ENCODE measurements at regions not wholly inside any gene's neighbourhood (a gene's known extent, or its start where the extent isn't known, plus 50 kb on each side); places are given as distances from the start of the nearest gene placed in this dataset.

GRCh38 chr15:66924889-66925288 is 140.5 kb upstream of the SMAD3 start:
- no peaks in the 10 kb centered on the region for H3K27me3 ChIP-seq (ENCODE audit: insufficient read depth, low read depth)
- H2AFZ ChIP-seq (ENCODE audit: low read depth), result no peak overlapping the region
- no peak overlapping the region for H3K4me2 ChIP-seq
- H4K20me1 ChIP-seq (ENCODE audit: insufficient read depth), result no peaks in the 10 kb centered on the region
- no peaks in the 10 kb centered on the region for H3K79me2 ChIP-seq (ENCODE audit: insufficient read depth, low read depth)
- TF ChIP-seq CTCF (conservative IDR thresholded peaks at IDR 0.05; ENCODE audit: low read depth, low read length), result no peak
- no peak overlapping the region for H3K9ac ChIP-seq
- no peaks in the 10 kb centered on the region for H3K4me1 ChIP-seq (ENCODE audit: low read depth, poor library complexity, severe bottlenecking)
- H3K36me3 ChIP-seq (ENCODE audit: insufficient read depth), result no peaks in the 10 kb centered on the region
- no peak overlapping the region for H3K4me3 ChIP-seq (IDR thresholded peaks at IDR 0.05; ENCODE audit: insufficient read depth, low read depth, low read length)
- no peak overlapping the region for H3K27ac ChIP-seq

DNA sequence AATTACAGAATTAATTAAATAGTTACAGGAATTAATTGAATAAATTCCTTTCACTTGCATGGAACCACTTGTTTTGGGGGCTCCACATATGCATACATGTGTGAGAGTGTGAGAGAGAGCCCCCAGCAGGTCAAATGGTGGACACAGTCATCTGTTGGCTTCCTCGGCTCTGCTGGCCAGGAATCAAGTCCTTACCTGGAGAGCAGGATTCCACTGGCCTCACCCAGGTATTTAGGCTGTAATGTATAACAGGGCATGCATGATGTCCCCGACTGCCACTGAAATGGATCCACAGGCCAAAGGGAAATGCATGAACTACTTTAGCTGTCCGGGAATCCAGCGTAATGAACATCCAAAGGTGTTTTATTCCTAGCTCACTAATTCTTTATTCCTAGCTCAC is 139.7 kb upstream of the SMAD3 start:
- Histone ChIP-seq H3K27ac (no peak overlapping the region), H3K36me3 (ENCODE audit: insufficient read depth) (no peaks in the 10 kb centered on the region), H3K4me2 (no peak overlapping the region), H4K20me1 (ENCODE audit: insufficient read depth) (no peaks in the 10 kb centered on the region), H3K4me3 (IDR thresholded peaks at IDR 0.05; ENCODE audit: insufficient read depth, low read depth, low read length) (no peak overlapping the region), H2AFZ (ENCODE audit: low read depth) (no peak overlapping the region), H3K27me3 (ENCODE audit: insufficient read depth, low read depth) (no peaks in the 10 kb centered on the region), H3K9ac (no peak overlapping the region), H3K79me2 (ENCODE audit: insufficient read depth, low read depth) (no peaks in the 10 kb centered on the region), H3K4me1 (ENCODE audit: low read depth, poor library complexity, severe bottlenecking) (no peaks in the 10 kb centered on the region)
- TF ChIP-seq CTCF (conservative IDR thresholded peaks at IDR 0.05; ENCODE audit: low read depth, low read length), result no peak

DNA sequence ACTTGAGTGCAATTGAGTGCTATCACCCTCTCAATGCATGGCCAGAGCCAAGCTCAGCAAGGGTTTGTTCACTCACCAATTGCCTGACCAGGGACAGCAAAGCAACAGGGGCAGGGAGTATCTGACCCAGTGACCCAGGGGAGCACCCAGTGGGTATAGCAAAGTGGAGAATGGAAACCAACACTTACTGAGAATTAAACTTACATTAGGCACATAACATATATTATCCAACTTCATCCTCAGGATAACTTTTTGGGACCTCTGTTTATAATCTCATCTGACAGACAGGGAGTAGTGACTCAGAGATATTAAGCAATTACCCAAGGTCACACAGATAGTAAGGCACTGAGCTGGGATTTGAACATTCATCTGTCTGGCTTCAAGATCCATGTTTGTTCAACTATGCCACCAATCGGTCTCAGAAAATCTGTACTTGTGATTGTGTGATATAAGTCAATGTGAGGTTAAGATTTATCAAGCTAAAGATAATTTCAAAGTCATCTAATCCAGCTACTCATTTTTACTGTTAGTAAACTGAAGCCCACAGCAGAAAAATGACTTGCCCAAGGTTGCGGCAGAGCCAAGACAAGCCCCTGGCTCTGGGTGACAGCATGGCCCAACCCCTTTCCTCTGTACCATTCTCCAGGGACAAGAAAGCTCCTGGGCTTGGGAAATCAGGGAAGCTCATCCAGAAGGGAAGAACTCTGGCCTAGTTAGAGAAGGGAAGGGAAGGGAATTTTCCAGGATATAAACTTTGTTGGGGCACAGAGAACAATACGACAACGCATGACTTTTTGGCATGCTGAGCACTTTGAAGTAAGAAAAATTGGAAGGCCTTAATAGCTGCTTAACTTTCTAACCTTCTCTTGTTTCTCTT is 138.0 kb upstream of the SMAD3 start:
- Histone ChIP-seq H3K79me2 (ENCODE audit: insufficient read depth, low read depth) (no peaks in the 10 kb centered on the region), H3K4me2 (no peak overlapping the region), H2AFZ (ENCODE audit: low read depth) (no peak overlapping the region), H3K4me3 (IDR thresholded peaks at IDR 0.05; ENCODE audit: insufficient read depth, low read depth, low read length) (no peak overlapping the region), H3K9ac (no peak overlapping the region), H4K20me1 (ENCODE audit: insufficient read depth) (no peaks in the 10 kb centered on the region), H3K27ac (no peak overlapping the region), H3K27me3 (ENCODE audit: insufficient read depth, low read depth) (no peaks in the 10 kb centered on the region), H3K36me3 (ENCODE audit: insufficient read depth) (no peaks in the 10 kb centered on the region), H3K4me1 (ENCODE audit: low read depth, poor library complexity, severe bottlenecking) (no peaks in the 10 kb centered on the region)
- no peak for TF ChIP-seq CTCF (conservative IDR thresholded peaks at IDR 0.05; ENCODE audit: low read depth, low read length)

DNA sequence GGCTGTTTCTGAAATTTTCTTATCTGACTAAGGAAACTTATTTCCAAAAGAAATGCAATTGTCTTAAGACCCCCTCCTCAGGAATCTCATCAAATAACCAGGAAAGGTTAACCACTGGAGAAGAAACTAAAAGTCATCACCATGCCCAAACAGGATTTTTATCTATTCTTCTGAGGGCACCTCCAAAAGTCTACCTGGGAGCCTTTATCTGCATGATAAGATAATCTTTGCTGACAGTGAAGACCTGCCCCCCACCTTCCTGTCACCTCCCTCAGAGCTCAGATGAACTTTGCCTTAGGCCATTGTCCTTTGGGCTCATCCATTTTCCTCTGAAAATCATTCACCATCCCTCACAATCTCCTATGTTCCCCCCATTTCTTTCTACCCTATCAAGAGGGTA is 137.3 kb upstream of the SMAD3 start:
- Histone ChIP-seq H3K4me2 (no peak overlapping the region), H3K36me3 (ENCODE audit: insufficient read depth) (no peaks in the 10 kb centered on the region), H2AFZ (ENCODE audit: low read depth) (no peak overlapping the region), H3K79me2 (ENCODE audit: insufficient read depth, low read depth) (no peaks in the 10 kb centered on the region), H3K4me3 (IDR thresholded peaks at IDR 0.05; ENCODE audit: insufficient read depth, low read depth, low read length) (no peak overlapping the region), H4K20me1 (ENCODE audit: insufficient read depth) (no peaks in the 10 kb centered on the region), H3K27me3 (ENCODE audit: insufficient read depth, low read depth) (no peaks in the 10 kb centered on the region), H3K4me1 (ENCODE audit: low read depth, poor library complexity, severe bottlenecking) (no peaks in the 10 kb centered on the region), H3K27ac (no peak overlapping the region), H3K9ac (no peak overlapping the region)
- no peak for TF ChIP-seq CTCF (conservative IDR thresholded peaks at IDR 0.05; ENCODE audit: low read depth, low read length)
